H9 (cell line): ENCODE measurements at regions not wholly inside any gene's neighbourhood (a gene's known extent, or its start where the extent isn't known, plus 50 kb on each side); places are given as distances from the start of the nearest gene placed in this dataset.

Experiments
- DNase-seq: peaks from one replicate; pipeline ENCODE4 v3.0.0-alpha.2; 2017
- H2AFZ ChIP-seq: one replicate; pipeline ENCODE4 v1.6.1; 2013; ENCODE audit warnings: mild to moderate bottlenecking, low read length, control low read depth, moderate library complexity
- H2AK5ac ChIP-seq: 2 replicates; pipeline ENCODE4 v1.6.1; 2013; ENCODE audit warnings: low read length, control low read depth, mixed read lengths; ENCODE audit not compliant: insufficient read length
- H2BK120ac ChIP-seq: one replicate; pipeline ENCODE4 v1.6.1; 2013; ENCODE audit warnings: low read depth, mild to moderate bottlenecking, low read length, control low read depth, inconsistent platforms; ENCODE audit not compliant: poor library complexity, severe bottlenecking
- H2BK12ac ChIP-seq: 2 replicates; pipeline ENCODE4 v1.6.1; 2013; ENCODE audit warnings: low read length, control low read depth, mixed read lengths, low read depth; ENCODE audit not compliant: insufficient read length
- H2BK15ac ChIP-seq: 2 replicates; pipeline ENCODE4 v1.6.1; 2013; ENCODE audit warnings: low read depth, low read length, control low read depth
- H2BK20ac ChIP-seq: one replicate; pipeline ENCODE4 v1.6.1; 2013; ENCODE audit warnings: low read depth, mild to moderate bottlenecking, low read length, control low read depth, inconsistent platforms; ENCODE audit not compliant: poor library complexity, severe bottlenecking
- H2BK5ac ChIP-seq: 2 replicates; pipeline ENCODE4 v1.6.1; 2013; ENCODE audit warnings: low read length, control low read depth, mixed read lengths; ENCODE audit not compliant: insufficient read length
- H3K14ac ChIP-seq: 2 replicates; pipeline ENCODE4 v1.6.1; 2013; ENCODE audit warnings: low read length, control low read depth; ENCODE audit not compliant: insufficient read depth
- H3K18ac ChIP-seq: 2 replicates; pipeline ENCODE4 v1.6.1; 2013; ENCODE audit warnings: low read depth, mild to moderate bottlenecking, mixed read lengths, low read length, control low read depth; ENCODE audit not compliant: insufficient read length
- H3K23ac ChIP-seq: 2 replicates; pipeline ENCODE4 v1.6.1; 2013; ENCODE audit warnings: low read length, control low read depth, mixed read lengths, low read depth; ENCODE audit not compliant: insufficient read length
- H3K23me2 ChIP-seq: 2 replicates; pipeline ENCODE4 v1.6.1; 2013; ENCODE audit warnings: low read depth, mild to moderate bottlenecking, mixed read lengths, low read length, control low read depth; ENCODE audit not compliant: insufficient read length, poor library complexity, severe bottlenecking
- H3K27ac ChIP-seq: 2 replicates; pipeline ENCODE4 v1.5.1; 2013; ENCODE audit warnings: low read length, control low read depth, mixed read lengths, low read depth; ENCODE audit not compliant: insufficient read length
- H3K27me3 ChIP-seq: 2 replicates; pipeline ENCODE4 v1.6.1; 2013; ENCODE audit warnings: low read length, control low read depth, inconsistent platforms; ENCODE audit not compliant: insufficient read depth
- H3K4ac ChIP-seq: 2 replicates; pipeline ENCODE4 v1.6.1; 2013; ENCODE audit warnings: low read depth, mild to moderate bottlenecking, control low read depth, inconsistent platforms, low read length, moderate library complexity
- H3K4me1 ChIP-seq: 2 replicates; pipeline ENCODE4 v1.6.1; 2013; ENCODE audit warnings: low read length, control low read depth, inconsistent platforms; ENCODE audit not compliant: insufficient read depth
- H3K4me2 ChIP-seq: 2 replicates; pipeline ENCODE4 v1.6.1; 2013; ENCODE audit warnings: low read length, control low read depth, mixed read lengths; ENCODE audit not compliant: insufficient read length, insufficient read depth
- H3K56ac ChIP-seq: 2 replicates; pipeline ENCODE4 v1.6.1; 2013; ENCODE audit warnings: low read depth, mild to moderate bottlenecking, mixed read lengths, low read length, control low read depth; ENCODE audit not compliant: insufficient read length
- H3K79me1 ChIP-seq: 2 replicates; pipeline ENCODE4 v1.6.1; 2013; ENCODE audit warnings: low read depth, mild to moderate bottlenecking, moderate library complexity, low read length, control low read depth, inconsistent platforms; ENCODE audit not compliant: insufficient read depth, poor library complexity, severe bottlenecking
- H3K79me2 ChIP-seq: 2 replicates; pipeline ENCODE4 v1.6.1; 2013; ENCODE audit warnings: low read length, control low read depth, inconsistent platforms; ENCODE audit not compliant: insufficient read depth
- H3K9ac ChIP-seq: 2 replicates; pipeline ENCODE4 v1.6.1; 2013; ENCODE audit warnings: low read length, control low read depth, mixed read lengths; ENCODE audit not compliant: insufficient read length; ENCODE audit errors: extremely low read depth
- H3K9me3 ChIP-seq: one replicate; pipeline ENCODE4 v1.6.1; 2013; ENCODE audit warnings: low read depth, low read length, inconsistent platforms; ENCODE audit not compliant: control insufficient read depth
- H3T11ph ChIP-seq: one replicate; pipeline ENCODE4 v1.6.1; 2013; ENCODE audit warnings: mild to moderate bottlenecking, low read length, control low read depth, inconsistent platforms
- H4K20me1 ChIP-seq: one replicate; pipeline ENCODE4 v1.6.1; 2013; ENCODE audit not compliant: control insufficient read depth, insufficient read length, insufficient read depth
- H4K5ac ChIP-seq: 2 replicates; pipeline ENCODE4 v1.6.1; 2013; ENCODE audit warnings: low read depth, mild to moderate bottlenecking, mixed read lengths, low read length, control low read depth; ENCODE audit not compliant: insufficient read length
- H4K8ac ChIP-seq: replicated peaks from 2 replicates; pipeline ENCODE4 v1.6.1; 2013; ENCODE audit warnings: low read length, control low read depth, mixed read lengths, low read depth; ENCODE audit not compliant: insufficient read length
- H4K91ac ChIP-seq: 2 replicates; pipeline ENCODE4 v1.6.1; 2013; ENCODE audit warnings: low read depth, mild to moderate bottlenecking, moderate library complexity, mixed read lengths, low read length, control low read depth; ENCODE audit not compliant: insufficient read length
- H3K27ac Mint-ChIP-seq, 3 experiments: 2 replicates in 2 of 3; 3 replicates in 1 of 3; pipeline ENCODE4 v1.8.0; 2020 to 2021; ENCODE audit warnings: mixed read lengths in 3 of 3, mild to moderate bottlenecking in 1 of 3, moderate library complexity in 1 of 3
- H3K27me3 Mint-ChIP-seq: 2 replicates; pipeline ENCODE4 v1.8.0; 2021; ENCODE audit warnings: low read depth, mild to moderate bottlenecking, moderate library complexity, mixed read lengths
- H3K36me3 Mint-ChIP-seq, 3 experiments: 2 replicates in 2 of 3; 3 replicates in 1 of 3; pipeline ENCODE4 v1.8.0; 2020 to 2021; ENCODE audit warnings: low read depth in 3 of 3, mixed read lengths in 3 of 3; ENCODE audit not compliant: insufficient read depth in 1 of 3
- H3K4me1 Mint-ChIP-seq, 2 experiments: 2 replicates each; pipeline ENCODE4 v1.8.0; 2020; ENCODE audit warnings: mixed read lengths in 2 of 2
- H3K4me3 Mint-ChIP-seq, 2 experiments: 2 replicates in 1 of 2; 3 replicates in 1 of 2; pipeline ENCODE4 v1.8.0; 2020 to 2021; ENCODE audit warnings: mild to moderate bottlenecking in 2 of 2, mixed read lengths in 2 of 2, moderate library complexity in 1 of 2
- H3K9me3 Mint-ChIP-seq, 2 experiments: 2 replicates in 1 of 2; 3 replicates in 1 of 2; pipeline ENCODE4 v1.8.0; 2020; ENCODE audit warnings: mild to moderate bottlenecking in 2 of 2, mixed read lengths in 2 of 2, moderate library complexity in 1 of 2
- WGBS: extraction: QIAGEN DNeasy Blood & Tissue Kit; methylation state at CpG from one replicate; pipeline ENCODE4 v1.1.7; 2013; ENCODE audit warnings: missing lambda C conversion rate, low lambda C conversion rate, mixed read lengths; ENCODE audit not compliant: insufficient read length; ENCODE audit errors: extremely low coverage; 5-methylcytosine and 5-hydroxymethylcytosine counted together
- TF ChIP-seq, protein P1 (sequence below): fragments of 200-600 bp; sonication (generic); conservative IDR thresholded peaks from 3 replicates; pipeline ENCODE4 v1.8.0; 2021; ENCODE audit warnings: antibody characterized with exemption, mild to moderate bottlenecking

DNA sequence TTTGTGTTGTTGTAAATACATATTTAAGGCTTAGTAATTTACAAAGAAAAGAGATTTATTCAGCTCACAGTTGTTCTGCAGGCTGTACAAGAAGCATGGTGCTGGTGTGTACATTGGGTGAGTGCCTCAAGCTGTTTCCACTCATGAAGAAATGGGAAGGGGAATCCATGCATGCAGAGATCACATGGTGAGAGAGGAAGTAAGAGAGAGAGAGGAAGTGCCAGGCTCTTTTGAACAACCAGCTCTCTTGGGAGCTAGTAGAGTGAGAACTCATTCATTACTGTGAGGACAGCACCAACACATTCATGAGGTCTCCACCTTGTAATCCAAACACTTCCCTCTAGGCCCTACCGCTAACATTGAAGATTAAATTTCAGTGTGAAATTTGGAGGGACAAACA is 909.2 kb downstream of the NSUN3 start:
- H3K4me1 ChIP-seq = no peaks in the 10 kb centered on the region
- H3K23ac ChIP-seq = no peak overlapping the region
- H3K23me2 ChIP-seq = no peaks in the 10 kb centered on the region
- H3K9ac ChIP-seq = no peak overlapping the region
- no peak overlapping the region for H3K27ac Mint-ChIP-seq
- no peak overlapping the region for H3K4me3 Mint-ChIP-seq
- H4K91ac ChIP-seq = no peak overlapping the region
- no peak overlapping the region for H2BK20ac ChIP-seq
- H3K27me3 Mint-ChIP-seq = no peaks in the 10 kb centered on the region
- no peak overlapping the region for H3K27ac ChIP-seq
- no peaks in the 10 kb centered on the region for H3K9me3 ChIP-seq
- H3K4ac ChIP-seq = no peak overlapping the region
- H4K5ac ChIP-seq = no peak overlapping the region
- no peak overlapping the region for H2BK5ac ChIP-seq
- no peak overlapping the region for H2AFZ ChIP-seq
- peaks cover 16 to 17% of the 10 kb centered on the region in 2 experiments; a peak in 4 of 5 replicates for H3K9me3 Mint-ChIP-seq
- H3K27me3 ChIP-seq = no peaks in the 10 kb centered on the region
- H3K36me3 Mint-ChIP-seq = peaks cover 2 to 6% (median 4%) of the 10 kb centered on the region in 3 experiments; a peak in 5 of 7 replicates
- WGBS = no CpG with 5 or more reads among the region's 1 CpG
- H3T11ph ChIP-seq = no peak overlapping the region
- no peak overlapping the region for H2BK120ac ChIP-seq
- H3K4me1 Mint-ChIP-seq = 0 out of 4 replicates have a peak, but pooled peaks cover 0 to 1% of the 10 kb centered on the region in 2 experiments
- no peak overlapping the region for H3K18ac ChIP-seq
- no peaks in the 10 kb centered on the region for H4K20me1 ChIP-seq
- no peak overlapping the region for H3K4me2 ChIP-seq
- no peak overlapping the region for H2AK5ac ChIP-seq
- no peak overlapping the region for H2BK15ac ChIP-seq
- no peak overlapping the region for H3K56ac ChIP-seq
- no peak overlapping the region for H4K8ac ChIP-seq
- H2BK12ac ChIP-seq = no peak overlapping the region
- H3K14ac ChIP-seq = no peak overlapping the region
- no peak for DNase-seq
- H3K79me1 ChIP-seq = no peaks in the 10 kb centered on the region
- H3K79me2 ChIP-seq = no peaks in the 10 kb centered on the region
- TF ChIP-seq, protein P1, sequence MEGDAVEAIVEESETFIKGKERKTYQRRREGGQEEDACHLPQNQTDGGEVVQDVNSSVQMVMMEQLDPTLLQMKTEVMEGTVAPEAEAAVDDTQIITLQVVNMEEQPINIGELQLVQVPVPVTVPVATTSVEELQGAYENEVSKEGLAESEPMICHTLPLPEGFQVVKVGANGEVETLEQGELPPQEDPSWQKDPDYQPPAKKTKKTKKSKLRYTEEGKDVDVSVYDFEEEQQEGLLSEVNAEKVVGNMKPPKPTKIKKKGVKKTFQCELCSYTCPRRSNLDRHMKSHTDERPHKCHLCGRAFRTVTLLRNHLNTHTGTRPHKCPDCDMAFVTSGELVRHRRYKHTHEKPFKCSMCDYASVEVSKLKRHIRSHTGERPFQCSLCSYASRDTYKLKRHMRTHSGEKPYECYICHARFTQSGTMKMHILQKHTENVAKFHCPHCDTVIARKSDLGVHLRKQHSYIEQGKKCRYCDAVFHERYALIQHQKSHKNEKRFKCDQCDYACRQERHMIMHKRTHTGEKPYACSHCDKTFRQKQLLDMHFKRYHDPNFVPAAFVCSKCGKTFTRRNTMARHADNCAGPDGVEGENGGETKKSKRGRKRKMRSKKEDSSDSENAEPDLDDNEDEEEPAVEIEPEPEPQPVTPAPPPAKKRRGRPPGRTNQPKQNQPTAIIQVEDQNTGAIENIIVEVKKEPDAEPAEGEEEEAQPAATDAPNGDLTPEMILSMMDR = no peak
